ENCODE measurements at regions not wholly inside any gene's neighbourhood (a gene's known extent, or its start where the extent isn't known, plus 50 kb on each side); places are given as distances from the start of the nearest gene placed in this dataset.

GRCh38 chr2:5539282-5540165 is 152.7 kb upstream of the SOX11 start:
- DNase-seq (ENCODE audit: low spot score): no peak

GRCh38 chr2:5540856-5541255 is 151.3 kb upstream of the SOX11 start:
- no peak for DNase-seq (ENCODE audit: low spot score)

- DNase-seq (ENCODE audit: low spot score): no peak
Measured at GRCh38 chr2:5544205-5544786, 147.9 kb upstream of the SOX11 start.

- no peak for DNase-seq (ENCODE audit: low spot score)
Measured at GRCh38 chr2:5546181-5546580, 146.0 kb upstream of the SOX11 start.

- DNase-seq (ENCODE audit: low spot score): no peak
Measured at GRCh38 chr2:5548991-5549715, 143.0 kb upstream of the SOX11 start.

GRCh38 chr2:5549771-5550170 is 142.4 kb upstream of the SOX11 start:
- no peak for DNase-seq (ENCODE audit: low spot score)

GRCh38 chr2:5555636-5556035 is 136.5 kb upstream of the SOX11 start:
- DNase-seq (ENCODE audit: low spot score): no peak

GRCh38 chr2:5561006-5561405 is 131.2 kb upstream of the SOX11 start:
- no peak for DNase-seq (ENCODE audit: low spot score)

GRCh38 chr2:5562426-5562825 is 129.8 kb upstream of the SOX11 start:
- no peak for DNase-seq (ENCODE audit: low spot score)

- no peak for DNase-seq (ENCODE audit: low spot score)
Measured at GRCh38 chr2:5562865-5563264, 129.3 kb upstream of the SOX11 start.

- DNase-seq (ENCODE audit: low spot score): no peak
Measured at GRCh38 chr2:5563411-5563810, 128.8 kb upstream of the SOX11 start.

- no peak for DNase-seq (ENCODE audit: low spot score)
Measured at GRCh38 chr2:5569256-5569655, 122.9 kb upstream of the SOX11 start.

GRCh38 chr2:5576015-5576414 is 116.2 kb upstream of the SOX11 start:
- DNase-seq (ENCODE audit: low spot score): no peak

- DNase-seq (ENCODE audit: low spot score): no peak
Measured at GRCh38 chr2:5587766-5588165, 104.4 kb upstream of the SOX11 start.

GRCh38 chr2:5588601-5589000 is 103.6 kb upstream of the SOX11 start:
- no peak for DNase-seq (ENCODE audit: low spot score)

GRCh38 chr2:5589183-5589582 is 103.0 kb upstream of the SOX11 start:
- no peak for DNase-seq (ENCODE audit: low spot score)

- DNase-seq (ENCODE audit: low spot score): no peak
Measured at GRCh38 chr2:5590886-5591285, 101.3 kb upstream of the SOX11 start.

- no peak for DNase-seq (ENCODE audit: low spot score)
Measured at GRCh38 chr2:5592916-5593315, 99.3 kb upstream of the SOX11 start.

- no peak for DNase-seq (ENCODE audit: low spot score)
Measured at GRCh38 chr2:5594249-5594695, 97.9 kb upstream of the SOX11 start.

- DNase-seq (ENCODE audit: low spot score): no peak
Measured at GRCh38 chr2:5596868-5597267, 95.3 kb upstream of the SOX11 start.

GRCh38 chr2:5598156-5598555 is 94.0 kb upstream of the SOX11 start:
- no peak for DNase-seq (ENCODE audit: low spot score)

- DNase-seq (ENCODE audit: low spot score): no peak
Measured at GRCh38 chr2:5609201-5609600, 83.0 kb upstream of the SOX11 start.

GRCh38 chr2:5612666-5613065 is 79.5 kb upstream of the SOX11 start:
- DNase-seq (ENCODE audit: low spot score): no peak

Measured in globus pallidus (tissue), 1 donor.